Liver (tissue), 8 donors: ENCODE measurements at regions not wholly inside any gene's neighbourhood (a gene's known extent, or its start where the extent isn't known, plus 50 kb on each side); places are given as distances from the start of the nearest gene placed in this dataset.

Source experiments
- DNase-seq: peaks from one replicate; pipeline ENCODE4 v3.0.0-alpha.2; 2017; ENCODE audit warnings: low spot score
- H3K27ac ChIP-seq, 2 donors: one replicate each; pipeline ENCODE4 v1.7.0; 2013; ENCODE audit warnings: inconsistent platforms in 2 of 2, low read length in 2 of 2, control low read depth in 1 of 2, low read depth in 1 of 2, mild to moderate bottlenecking in 1 of 2
- H3K27me3 ChIP-seq, 4 donors: one replicate each; pipeline versions ENCODE4 v1.6.1 to v1.7.0; 2013; ENCODE audit warnings: low read length in 3 of 4, inconsistent platforms in 1 of 4, mild to moderate bottlenecking in 1 of 4, moderate library complexity in 1 of 4; ENCODE audit not compliant: control insufficient read depth in 4 of 4, insufficient read depth in 4 of 4
- H3K36me3 ChIP-seq, 4 donors: one replicate each; pipeline versions ENCODE4 v1.6.1 to v1.7.0; 2013; ENCODE audit warnings: low read length in 3 of 4, mild to moderate bottlenecking in 3 of 4, low read depth in 1 of 4, moderate library complexity in 1 of 4; ENCODE audit not compliant: control insufficient read depth in 4 of 4, insufficient read depth in 3 of 4
- H3K4me1 ChIP-seq, 4 donors: one replicate each; pipeline versions ENCODE4 v1.6.1 to v1.7.0; 2013; ENCODE audit warnings: low read length in 3 of 4, mild to moderate bottlenecking in 3 of 4, moderate library complexity in 1 of 4; ENCODE audit not compliant: control insufficient read depth in 4 of 4, insufficient read depth in 4 of 4
- H3K4me3 ChIP-seq, 3 donors: one replicate each; pipeline versions ENCODE4 v1.6.1 to v1.7.0; 2013; ENCODE audit warnings: low read length in 3 of 3, control low read depth in 1 of 3, low read depth in 1 of 3, mild to moderate bottlenecking in 1 of 3
- H3K9ac ChIP-seq, 2 donors: one replicate each; pipeline ENCODE4 v1.7.0; 2013; ENCODE audit warnings: low read length in 2 of 2, mild to moderate bottlenecking in 2 of 2, moderate library complexity in 2 of 2, control low read depth in 1 of 2, low read depth in 1 of 2
- H3K9me3 ChIP-seq, 4 donors: one replicate each; pipeline versions ENCODE4 v1.6.1 to v1.7.0; 2013; ENCODE audit warnings: low read length in 3 of 4; ENCODE audit not compliant: control insufficient read depth in 4 of 4
- EGR1 ChIP-seq, 2 donors: IDR thresholded peaks; 2 replicates each; pipeline ENCODE4 v1.6.1; 2016 to 2018; ENCODE audit warnings: antibody characterized with exemption in 2 of 2, low read depth in 2 of 2
- FOXA1 ChIP-seq: IDR thresholded peaks from 2 replicates; pipeline ENCODE4 v1.6.1; 2016; ENCODE audit warnings: antibody characterized with exemption
- FOXA2 ChIP-seq: IDR thresholded peaks from 2 replicates; pipeline ENCODE4 v1.6.1; 2016; ENCODE audit warnings: antibody characterized with exemption
- GABPA ChIP-seq, 2 donors: IDR thresholded peaks in 1 of 2; conservative IDR thresholded peaks in 1 of 2; 2 replicates each; pipeline ENCODE4 v1.6.1; 2016; ENCODE audit warnings: antibody characterized with exemption in 2 of 2, mild to moderate bottlenecking in 1 of 2, moderate library complexity in 1 of 2
- HNF4G ChIP-seq: IDR thresholded peaks from 2 replicates; pipeline ENCODE4 v1.6.1; 2016; ENCODE audit warnings: antibody characterized with exemption
- JUND ChIP-seq, 2 donors: IDR thresholded peaks; 2 replicates each; pipeline ENCODE4 v1.6.1; 2016; ENCODE audit warnings: antibody characterized with exemption in 2 of 2
- NR2F2 ChIP-seq: IDR thresholded peaks from 2 replicates; pipeline ENCODE4 v1.6.1; 2016; ENCODE audit warnings: antibody characterized with exemption
- RAD21 ChIP-seq, 2 donors: IDR thresholded peaks; 2 replicates each; pipeline ENCODE4 v1.6.1; 2016; ENCODE audit warnings: antibody characterized with exemption in 2 of 2, mild to moderate bottlenecking in 2 of 2
- RXRA ChIP-seq, 2 donors: IDR thresholded peaks; 2 replicates each; pipeline ENCODE4 v1.6.1; 2017 to 2018; ENCODE audit warnings: antibody characterized with exemption in 2 of 2, mild to moderate bottlenecking in 1 of 2
- SP1 ChIP-seq: IDR thresholded peaks from 2 replicates; pipeline ENCODE4 v1.6.1; 2018; ENCODE audit warnings: antibody characterized with exemption, mild to moderate bottlenecking
- TAF1 ChIP-seq: conservative IDR thresholded peaks from 2 replicates; pipeline ENCODE4 v1.6.1; 2016; ENCODE audit warnings: antibody characterized with exemption, mild to moderate bottlenecking
- YY1 ChIP-seq: IDR thresholded peaks from 2 replicates; pipeline ENCODE4 v1.6.1; 2016; ENCODE audit warnings: antibody characterized with exemption, mild to moderate bottlenecking
- WGBS: extraction: QIAGEN DNeasy Blood & Tissue Kit; methylation state at CpG from one replicate; pipeline ENCODE4 v1.1.7; 2013; 5-methylcytosine and 5-hydroxymethylcytosine counted together
- TF ChIP-seq, protein P1 (sequence below): IDR thresholded peaks from 2 replicates; pipeline ENCODE4 v1.6.1; 2016; ENCODE audit warnings: antibody characterized with exemption
- TF ChIP-seq, protein P2 (sequence below): IDR thresholded peaks from 2 replicates; pipeline ENCODE4 v1.6.1; 2016; ENCODE audit warnings: antibody characterized with exemption
- TF ChIP-seq, protein P3 (sequence below): IDR thresholded peaks from 2 replicates; pipeline ENCODE4 v1.6.1; 2016; ENCODE audit warnings: antibody characterized with exemption
- TF ChIP-seq, protein P4 (sequence below): fragments of 150-350 bp; IDR thresholded peaks from 2 replicates; pipeline ENCODE4 v1.5.1; 2017; ENCODE audit warnings: improper control_type of control experiment, low read depth, low read length; ENCODE audit not compliant: missing input control
- TF ChIP-seq, protein P5 (sequence below): IDR thresholded peaks from 2 replicates; pipeline ENCODE4 v1.6.1; 2016; ENCODE audit warnings: antibody characterized with exemption, mild to moderate bottlenecking
- donor health status: healthy.
- donor health status: healthy.
- donor health status: healthy.
- donor health status: healthy.
- donor health status: healthy.

DNA sequence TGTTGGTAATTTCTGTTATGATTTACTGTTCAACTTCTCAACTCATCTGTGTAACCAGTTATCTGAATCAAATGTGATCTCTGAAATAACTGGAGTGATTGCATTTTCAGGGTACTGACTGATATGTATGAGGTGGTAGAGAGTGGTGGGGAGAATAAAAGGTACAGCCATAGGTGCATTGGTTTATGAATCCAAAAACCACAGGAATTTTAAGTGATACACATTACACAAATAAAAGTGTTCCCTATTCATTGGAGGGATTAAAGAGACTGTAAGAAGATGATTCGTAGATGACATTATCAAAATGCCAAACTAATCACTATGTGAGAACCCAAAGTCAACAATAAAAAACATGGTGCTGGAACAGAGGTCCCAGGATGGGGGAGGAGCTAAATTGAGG lies 158.7 kb upstream of the RSPO3 start (continued):
- TF ChIP-seq, protein P1, sequence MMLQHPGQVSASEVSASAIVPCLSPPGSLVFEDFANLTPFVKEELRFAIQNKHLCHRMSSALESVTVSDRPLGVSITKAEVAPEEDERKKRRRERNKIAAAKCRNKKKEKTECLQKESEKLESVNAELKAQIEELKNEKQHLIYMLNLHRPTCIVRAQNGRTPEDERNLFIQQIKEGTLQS: no peak
- TF ChIP-seq, protein P2, sequence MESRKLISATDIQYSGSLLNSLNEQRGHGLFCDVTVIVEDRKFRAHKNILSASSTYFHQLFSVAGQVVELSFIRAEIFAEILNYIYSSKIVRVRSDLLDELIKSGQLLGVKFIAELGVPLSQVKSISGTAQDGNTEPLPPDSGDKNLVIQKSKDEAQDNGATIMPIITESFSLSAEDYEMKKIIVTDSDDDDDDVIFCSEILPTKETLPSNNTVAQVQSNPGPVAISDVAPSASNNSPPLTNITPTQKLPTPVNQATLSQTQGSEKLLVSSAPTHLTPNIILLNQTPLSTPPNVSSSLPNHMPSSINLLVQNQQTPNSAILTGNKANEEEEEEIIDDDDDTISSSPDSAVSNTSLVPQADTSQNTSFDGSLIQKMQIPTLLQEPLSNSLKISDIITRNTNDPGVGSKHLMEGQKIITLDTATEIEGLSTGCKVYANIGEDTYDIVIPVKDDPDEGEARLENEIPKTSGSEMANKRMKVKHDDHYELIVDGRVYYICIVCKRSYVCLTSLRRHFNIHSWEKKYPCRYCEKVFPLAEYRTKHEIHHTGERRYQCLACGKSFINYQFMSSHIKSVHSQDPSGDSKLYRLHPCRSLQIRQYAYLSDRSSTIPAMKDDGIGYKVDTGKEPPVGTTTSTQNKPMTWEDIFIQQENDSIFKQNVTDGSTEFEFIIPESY: no peak
- TF ChIP-seq FOXA1 (no peak), RXRA (IDR thresholded peaks at IDR 0.05) (no peak), RAD21 (IDR thresholded peaks at IDR 0.05) (no peak), GABPA (IDR thresholded peaks at IDR 0.05 in 1 of 2, conservative IDR thresholded peaks at IDR 0.05 in 1 of 2) (no peak)

DNA sequence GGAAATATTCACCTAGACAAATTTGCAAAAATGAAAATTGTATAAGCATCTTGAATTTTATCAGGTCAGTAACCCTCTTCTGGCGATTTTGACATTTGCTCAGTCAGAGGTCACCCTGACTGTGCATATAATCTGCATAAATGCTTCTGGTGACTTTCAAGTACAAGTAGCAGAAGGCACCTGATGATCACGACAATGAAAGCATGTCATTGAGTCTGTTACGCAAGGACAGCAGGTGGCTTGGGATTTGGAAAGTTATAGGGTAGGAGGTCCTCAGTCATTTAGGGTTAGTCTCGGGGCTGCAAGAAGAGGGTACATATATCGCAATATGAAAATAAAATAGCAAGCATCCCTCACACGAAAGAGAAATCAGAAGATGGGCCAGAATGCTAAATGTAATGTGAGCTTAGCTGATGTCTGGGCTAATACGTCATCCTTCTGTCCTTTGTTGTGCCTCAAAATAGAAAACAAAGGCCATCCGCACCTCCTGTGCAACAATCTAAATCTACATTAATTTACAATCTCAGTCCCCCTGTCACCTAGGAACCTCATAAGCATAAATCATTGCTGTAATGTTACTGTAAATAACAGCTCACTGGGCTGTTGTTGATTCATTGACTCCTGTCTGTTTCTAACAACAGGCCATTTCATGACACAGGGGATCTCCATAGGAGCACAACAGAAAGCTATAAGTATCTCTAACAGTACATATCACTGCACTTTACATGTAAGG lies 155.2 kb upstream of the RSPO3 start:
- no peaks in the 10 kb centered on the region for H3K9me3 ChIP-seq
- H3K36me3 ChIP-seq: no peaks in the 10 kb centered on the region
- no peak for DNase-seq
- H3K4me3 ChIP-seq: no peak overlapping the region
- no peak overlapping the region for H3K27ac ChIP-seq
- WGBS: 64% methylated on average over 8 of the region's 8 CpGs
- H3K4me1 ChIP-seq: no peaks in the 10 kb centered on the region
- TF ChIP-seq, protein P1: no peak
- TF ChIP-seq HNF4G (no peak), SP1 (no peak), RXRA (IDR thresholded peaks at IDR 0.05) (no peak), RAD21 (IDR thresholded peaks at IDR 0.05) (no peak), NR2F2 (no peak), TAF1 (no peak), EGR1 (IDR thresholded peaks at IDR 0.05; ENCODE audit: low read depth in 2 of 2) (no peak), FOXA1 (no peak), JUND (IDR thresholded peaks at IDR 0.05) (no peak), YY1 (no peak), GABPA (IDR thresholded peaks at IDR 0.05 in 1 of 2, conservative IDR thresholded peaks at IDR 0.05 in 1 of 2) (no peak), FOXA2 (no peak)
- TF ChIP-seq, protein P3, sequence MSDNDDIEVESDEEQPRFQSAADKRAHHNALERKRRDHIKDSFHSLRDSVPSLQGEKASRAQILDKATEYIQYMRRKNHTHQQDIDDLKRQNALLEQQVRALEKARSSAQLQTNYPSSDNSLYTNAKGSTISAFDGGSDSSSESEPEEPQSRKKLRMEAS: no peak
- TF ChIP-seq, protein P4, sequence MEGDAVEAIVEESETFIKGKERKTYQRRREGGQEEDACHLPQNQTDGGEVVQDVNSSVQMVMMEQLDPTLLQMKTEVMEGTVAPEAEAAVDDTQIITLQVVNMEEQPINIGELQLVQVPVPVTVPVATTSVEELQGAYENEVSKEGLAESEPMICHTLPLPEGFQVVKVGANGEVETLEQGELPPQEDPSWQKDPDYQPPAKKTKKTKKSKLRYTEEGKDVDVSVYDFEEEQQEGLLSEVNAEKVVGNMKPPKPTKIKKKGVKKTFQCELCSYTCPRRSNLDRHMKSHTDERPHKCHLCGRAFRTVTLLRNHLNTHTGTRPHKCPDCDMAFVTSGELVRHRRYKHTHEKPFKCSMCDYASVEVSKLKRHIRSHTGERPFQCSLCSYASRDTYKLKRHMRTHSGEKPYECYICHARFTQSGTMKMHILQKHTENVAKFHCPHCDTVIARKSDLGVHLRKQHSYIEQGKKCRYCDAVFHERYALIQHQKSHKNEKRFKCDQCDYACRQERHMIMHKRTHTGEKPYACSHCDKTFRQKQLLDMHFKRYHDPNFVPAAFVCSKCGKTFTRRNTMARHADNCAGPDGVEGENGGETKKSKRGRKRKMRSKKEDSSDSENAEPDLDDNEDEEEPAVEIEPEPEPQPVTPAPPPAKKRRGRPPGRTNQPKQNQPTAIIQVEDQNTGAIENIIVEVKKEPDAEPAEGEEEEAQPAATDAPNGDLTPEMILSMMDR: no peak
- TF ChIP-seq, protein P5, sequence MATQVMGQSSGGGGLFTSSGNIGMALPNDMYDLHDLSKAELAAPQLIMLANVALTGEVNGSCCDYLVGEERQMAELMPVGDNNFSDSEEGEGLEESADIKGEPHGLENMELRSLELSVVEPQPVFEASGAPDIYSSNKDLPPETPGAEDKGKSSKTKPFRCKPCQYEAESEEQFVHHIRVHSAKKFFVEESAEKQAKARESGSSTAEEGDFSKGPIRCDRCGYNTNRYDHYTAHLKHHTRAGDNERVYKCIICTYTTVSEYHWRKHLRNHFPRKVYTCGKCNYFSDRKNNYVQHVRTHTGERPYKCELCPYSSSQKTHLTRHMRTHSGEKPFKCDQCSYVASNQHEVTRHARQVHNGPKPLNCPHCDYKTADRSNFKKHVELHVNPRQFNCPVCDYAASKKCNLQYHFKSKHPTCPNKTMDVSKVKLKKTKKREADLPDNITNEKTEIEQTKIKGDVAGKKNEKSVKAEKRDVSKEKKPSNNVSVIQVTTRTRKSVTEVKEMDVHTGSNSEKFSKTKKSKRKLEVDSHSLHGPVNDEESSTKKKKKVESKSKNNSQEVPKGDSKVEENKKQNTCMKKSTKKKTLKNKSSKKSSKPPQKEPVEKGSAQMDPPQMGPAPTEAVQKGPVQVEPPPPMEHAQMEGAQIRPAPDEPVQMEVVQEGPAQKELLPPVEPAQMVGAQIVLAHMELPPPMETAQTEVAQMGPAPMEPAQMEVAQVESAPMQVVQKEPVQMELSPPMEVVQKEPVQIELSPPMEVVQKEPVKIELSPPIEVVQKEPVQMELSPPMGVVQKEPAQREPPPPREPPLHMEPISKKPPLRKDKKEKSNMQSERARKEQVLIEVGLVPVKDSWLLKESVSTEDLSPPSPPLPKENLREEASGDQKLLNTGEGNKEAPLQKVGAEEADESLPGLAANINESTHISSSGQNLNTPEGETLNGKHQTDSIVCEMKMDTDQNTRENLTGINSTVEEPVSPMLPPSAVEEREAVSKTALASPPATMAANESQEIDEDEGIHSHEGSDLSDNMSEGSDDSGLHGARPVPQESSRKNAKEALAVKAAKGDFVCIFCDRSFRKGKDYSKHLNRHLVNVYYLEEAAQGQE: no peak
- TF ChIP-seq, protein P2: no peak
- peaks cover 0 to 6% (median under 1%) of the 10 kb centered on the region in 4 donors for H3K27me3 ChIP-seq
- no peak overlapping the region for H3K9ac ChIP-seq
